T-cell (primary cell): ENCODE measurements at regions not wholly inside any gene's neighbourhood (a gene's known extent, or its start where the extent isn't known, plus 50 kb on each side); places are given as distances from the start of the nearest gene placed in this dataset.

Experiments
- ATAC-seq, 4 experiments: fragments of 200-7000 bp in 3 of 4; fragments of 150-1000 bp in 1 of 4; cut with Tn5 transposase; replicated peaks in 1 of 4; 1 replicate in 3 of 4; 2 replicates in 1 of 4; pipeline ENCODE4 v1.10.0; 2021; ENCODE audit warnings: moderate library complexity in 3 of 4, mild to moderate bottlenecking in 2 of 4, moderate number of reproducible peaks in 1 of 4
- CTCF ChIA-PET, 2 donors: fragments of 300-600 bp; sonication (Branson Sonifier 250); formaldehyde crosslinking; loops; one replicate each; lab custom pipeline; 2022; ENCODE audit warnings: antibody characterized with exemption in 2 of 2; lab: Charles Lee
- POLR2A ChIA-PET, 2 donors: fragments of 300-600 bp; sonication (Branson Sonifier 250); formaldehyde crosslinking; loops; one replicate each; lab custom pipeline; 2022; ENCODE audit warnings: antibody characterized with exemption in 2 of 2; lab: Charles Lee
- DNase-seq, 35 experiments: peaks; one replicate each; pipeline versions ENCODE4 v3.0.0 to v3.0.0-alpha.2; 2013 to 2023
- H3K27ac ChIP-seq: one replicate; pipeline ENCODE4 v1.5.1; 2013; ENCODE audit warnings: low read length
- H3K27me3 ChIP-seq, 2 experiments: replicated peaks in 1 of 2; 1 replicate in 1 of 2; 2 replicates in 1 of 2; pipeline versions ENCODE4 v1.6.1 to v1.7.0; 2013; ENCODE audit warnings: low read length in 1 of 2, mixed read lengths in 1 of 2; ENCODE audit not compliant: control insufficient read depth in 2 of 2, insufficient read depth in 2 of 2; ENCODE audit errors: extremely low read depth in 1 of 2
- H3K36me3 ChIP-seq, 2 donors: 1 replicate in 1 of 2; 2 replicates in 1 of 2; pipeline versions ENCODE4 v1.6.1 to v1.7.0; 2013; ENCODE audit warnings: low read length in 1 of 2; ENCODE audit not compliant: control insufficient read depth in 2 of 2, insufficient read depth in 1 of 2; ENCODE audit errors: extremely low read depth in 1 of 2
- H3K4me1 ChIP-seq, 2 experiments: 1 replicate in 1 of 2; 2 replicates in 1 of 2; pipeline versions ENCODE4 v1.6.1 to v1.7.0; 2013; ENCODE audit warnings: low read length in 2 of 2, mixed read lengths in 1 of 2; ENCODE audit not compliant: insufficient read depth in 2 of 2, control insufficient read depth in 1 of 2; ENCODE audit errors: extremely low read depth in 1 of 2
- H3K4me3 ChIP-seq, 2 donors: 1 replicate in 1 of 2; 2 replicates in 1 of 2; pipeline versions ENCODE4 v1.5.1 to v1.7.0; 2013; ENCODE audit warnings: mild to moderate bottlenecking in 2 of 2, low read length in 1 of 2, moderate library complexity in 1 of 2; ENCODE audit not compliant: control insufficient read depth in 1 of 2; ENCODE audit errors: extremely low read depth in 1 of 2
- H3K9me3 ChIP-seq: 2 replicates; pipeline ENCODE4 v1.7.0; 2013
- H3K27ac Mint-ChIP-seq, 2 donors: one replicate each; pipeline ENCODE4 v1.8.0; 2020 to 2021; ENCODE audit warnings: mild to moderate bottlenecking in 2 of 2, mixed read lengths in 2 of 2
- H3K27me3 Mint-ChIP-seq, 2 donors: one replicate each; pipeline ENCODE4 v1.8.0; 2021 to 2022; ENCODE audit warnings: mixed read lengths in 2 of 2
- H3K36me3 Mint-ChIP-seq: one replicate; pipeline ENCODE4 v1.8.0; 2021; ENCODE audit warnings: mixed read lengths
- H3K4me1 Mint-ChIP-seq, 3 donors: one replicate each; pipeline ENCODE4 v1.8.0; 2020 to 2022; ENCODE audit warnings: mixed read lengths in 3 of 3, mild to moderate bottlenecking in 1 of 3
- H3K4me3 Mint-ChIP-seq, 3 donors: one replicate each; pipeline ENCODE4 v1.8.0; 2020 to 2022; ENCODE audit warnings: mild to moderate bottlenecking in 3 of 3, mixed read lengths in 3 of 3, moderate library complexity in 3 of 3
- H3K9me3 Mint-ChIP-seq, 3 donors: one replicate each; pipeline ENCODE4 v1.8.0; 2020 to 2022; ENCODE audit warnings: mixed read lengths in 3 of 3
- WGBS: methylation state at CpG from one replicate; pipeline ENCODE4 v1.1.5; 2013; ENCODE audit warnings: missing lambda C conversion rate; ENCODE audit not compliant: insufficient coverage; 5-methylcytosine and 5-hydroxymethylcytosine counted together

- peaks cover 3% of the 10 kb centered on the region for H3K36me3 Mint-ChIP-seq
- H3K4me1 ChIP-seq: peaks cover 6 to 11% of the 10 kb centered on the region in 2 experiments
- CTCF ChIA-PET: no interaction called here
- POLR2A ChIA-PET: no interaction called here
- DNase-seq (no peak), ATAC-seq (no peak)
- H3K36me3 ChIP-seq: no peaks in the 10 kb centered on the region
- H3K27ac ChIP-seq: no peak overlapping the region
- H3K27ac Mint-ChIP-seq: no peak overlapping the region
- H3K4me3 ChIP-seq: no peak overlapping the region
- 100% methylated on average over 1 of the region's 3 CpGs for WGBS
- no peaks in the 10 kb centered on the region for H3K27me3 Mint-ChIP-seq
- H3K9me3 Mint-ChIP-seq: peaks cover 0 to 4% (median 3%) of the 10 kb centered on the region in 3 donors
- peaks cover 32 to 36% (median 33%) of the 10 kb centered on the region in 3 donors for H3K4me1 Mint-ChIP-seq
- H3K4me3 Mint-ChIP-seq: no peak overlapping the region
- no peaks in the 10 kb centered on the region for H3K9me3 ChIP-seq
- H3K27me3 ChIP-seq: peaks cover 0 to 2% of the 10 kb centered on the region in 2 experiments
Measured at GRCh38 chr4:38452542-38452941, 211.5 kb upstream of the KLF3 start.

GRCh38 chr4:38453253-38453881 is 210.6 kb upstream of the KLF3 start:
- CTCF ChIA-PET: no interaction called here
- POLR2A ChIA-PET: no interaction called here
- DNase-seq (no peak), ATAC-seq (no peak)
- Mint-ChIP-seq H3K27ac (no peak overlapping the region), H3K9me3 (peaks cover 0 to 3% (median 3%) of the 10 kb centered on the region in 3 donors), H3K4me1 (peaks cover 32 to 36% (median 33%) of the 10 kb centered on the region in 3 donors), H3K27me3 (no peaks in the 10 kb centered on the region), H3K4me3 (no peak overlapping the region), H3K36me3 (peaks cover 3% of the 10 kb centered on the region)
- 73% methylated on average over 2 of the region's 3 CpGs for WGBS
- no peak overlapping the region for H3K27ac ChIP-seq
- no peak overlapping the region for H3K4me3 ChIP-seq
- H3K27me3 ChIP-seq: peaks cover 0 to 2% of the 10 kb centered on the region in 2 experiments
- H3K9me3 ChIP-seq: no peaks in the 10 kb centered on the region
- no peaks in the 10 kb centered on the region for H3K36me3 ChIP-seq
- H3K4me1 ChIP-seq: peaks cover 6 to 11% of the 10 kb centered on the region in 2 experiments

- H3K36me3 ChIP-seq: no peaks in the 10 kb centered on the region
- peaks cover 3% of the 10 kb centered on the region for H3K36me3 Mint-ChIP-seq
- no peak overlapping the region for H3K27ac ChIP-seq
- H3K9me3 Mint-ChIP-seq: peaks cover 0 to 3% (median 3%) of the 10 kb centered on the region in 3 donors
- H3K9me3 ChIP-seq: no peaks in the 10 kb centered on the region
- POLR2A ChIA-PET: interaction anchor here in 1 of 2 donors (0.6 kb wide), 1 partner anchor 734 kb away, joined by 5 read pairs; no protein-coding TSS in a partner anchor
- no CpG with 5 or more reads among the region's 3 CpGs for WGBS
- peaks cover 0 to 2% of the 10 kb centered on the region in 2 experiments for H3K27me3 ChIP-seq
- peak overlapping the region in 1 of 3 donors; percentile 8 for H3K4me3 Mint-ChIP-seq
- no peak overlapping the region for H3K4me3 ChIP-seq
- H3K4me1 Mint-ChIP-seq: peaks cover 28 to 35% (median 30%) of the 10 kb centered on the region in 3 donors
- DNase-seq (no peak), ATAC-seq (no peak)
- CTCF ChIA-PET: no interaction called here
- H3K27ac Mint-ChIP-seq: no peak overlapping the region
- peaks cover 6 to 11% of the 10 kb centered on the region in 2 experiments for H3K4me1 ChIP-seq
- no peaks in the 10 kb centered on the region for H3K27me3 Mint-ChIP-seq
Measured at GRCh38 chr4:38454284-38454683, 209.7 kb upstream of the KLF3 start.

GRCh38 chr4:38455092-38455862 is 208.7 kb upstream of the KLF3 start:
- peaks cover 6 to 11% of the 10 kb centered on the region in 2 experiments for H3K4me1 ChIP-seq
- no peaks in the 10 kb centered on the region for H3K36me3 ChIP-seq
- ChIA-PET POLR2A (no interaction called here), CTCF (no interaction called here)
- Mint-ChIP-seq H3K4me1 (peaks cover 20 to 32% (median 25%) of the 10 kb centered on the region in 3 donors), H3K9me3 (peaks cover 0 to 3% (median 0%) of the 10 kb centered on the region in 3 donors), H3K36me3 (no peaks in the 10 kb centered on the region), H3K27ac (peak overlapping the region; percentile 66 to 77), H3K4me3 (peak overlapping the region in 2 of 3 donors; percentile 22 to 32), H3K27me3 (no peaks in the 10 kb centered on the region)
- no peak overlapping the region for H3K27ac ChIP-seq
- H3K27me3 ChIP-seq: peaks cover 0 to 2% of the 10 kb centered on the region in 2 experiments
- H3K4me3 ChIP-seq: no peak overlapping the region
- ATAC-seq: peak; percentile 34 to 78 (median 62)
- DNase-seq: peak in 1 of 35 experiments; percentile 28
- WGBS: 28% methylated on average over 2 of the region's 7 CpGs
- no peaks in the 10 kb centered on the region for H3K9me3 ChIP-seq

GRCh38 chr4:38456096-38456495 is 207.9 kb upstream of the KLF3 start:
- ATAC-seq (no peak), DNase-seq (no peak)
- no peaks in the 10 kb centered on the region for H3K27me3 Mint-ChIP-seq
- H3K4me1 Mint-ChIP-seq: peaks cover 20 to 32% (median 25%) of the 10 kb centered on the region in 3 donors
- peak overlapping the region in 1 of 3 donors; percentile 22 for H3K4me3 Mint-ChIP-seq
- Histone ChIP-seq H3K4me1 (peaks cover 6 to 11% of the 10 kb centered on the region in 2 experiments), H3K36me3 (no peaks in the 10 kb centered on the region), H3K27ac (no peak overlapping the region), H3K4me3 (no peak overlapping the region), H3K27me3 (no peaks in the 10 kb centered on the region), H3K9me3 (no peaks in the 10 kb centered on the region)
- peaks cover 0 to 3% (median 0%) of the 10 kb centered on the region in 3 donors for H3K9me3 Mint-ChIP-seq
- ChIA-PET POLR2A (no interaction called here), CTCF (no interaction called here)
- no peaks in the 10 kb centered on the region for H3K36me3 Mint-ChIP-seq
- H3K27ac Mint-ChIP-seq: peak overlapping the region; percentile 66 to 77
- WGBS: no CpG with 5 or more reads among the region's 1 CpG

- no peaks in the 10 kb centered on the region for H3K36me3 Mint-ChIP-seq
- Histone ChIP-seq H3K27me3 (no peaks in the 10 kb centered on the region), H3K36me3 (no peaks in the 10 kb centered on the region), H3K9me3 (no peaks in the 10 kb centered on the region), H3K27ac (no peak overlapping the region), H3K4me3 (no peak overlapping the region), H3K4me1 (peaks cover 0 to 9% of the 10 kb centered on the region in 2 experiments)
- 100% methylated on average over 3 of the region's 7 CpGs for WGBS
- H3K27ac Mint-ChIP-seq: no peak overlapping the region
- ChIA-PET CTCF (no interaction called here), POLR2A (no interaction called here)
- H3K27me3 Mint-ChIP-seq: no peaks in the 10 kb centered on the region
- H3K9me3 Mint-ChIP-seq: no peaks in the 10 kb centered on the region
- H3K4me3 Mint-ChIP-seq: no peak overlapping the region
- DNase-seq: no peak
- H3K4me1 Mint-ChIP-seq: peaks cover 10 to 22% (median 12%) of the 10 kb centered on the region in 3 donors
- ATAC-seq: no peak
Measured at GRCh38 chr4:38461342-38461741, 202.7 kb upstream of the KLF3 start.
